SKM-1 (cell line): ENCODE measurements at regions not wholly inside any gene's neighbourhood (a gene's known extent, or its start where the extent isn't known, plus 50 kb on each side); places are given as distances from the start of the nearest gene placed in this dataset.
"Not testable (repeated sequence)": the region's sequence is repeated elsewhere in the genome, so short reads cannot be mapped to it uniquely, and the experiment has no call there.

Experiments
- DNase-seq: peaks from one replicate; lab custom pipeline; 2025; ENCODE audit not compliant: unreplicated experiment; lab: John Stamatoyannopoulos, UW

DNA sequence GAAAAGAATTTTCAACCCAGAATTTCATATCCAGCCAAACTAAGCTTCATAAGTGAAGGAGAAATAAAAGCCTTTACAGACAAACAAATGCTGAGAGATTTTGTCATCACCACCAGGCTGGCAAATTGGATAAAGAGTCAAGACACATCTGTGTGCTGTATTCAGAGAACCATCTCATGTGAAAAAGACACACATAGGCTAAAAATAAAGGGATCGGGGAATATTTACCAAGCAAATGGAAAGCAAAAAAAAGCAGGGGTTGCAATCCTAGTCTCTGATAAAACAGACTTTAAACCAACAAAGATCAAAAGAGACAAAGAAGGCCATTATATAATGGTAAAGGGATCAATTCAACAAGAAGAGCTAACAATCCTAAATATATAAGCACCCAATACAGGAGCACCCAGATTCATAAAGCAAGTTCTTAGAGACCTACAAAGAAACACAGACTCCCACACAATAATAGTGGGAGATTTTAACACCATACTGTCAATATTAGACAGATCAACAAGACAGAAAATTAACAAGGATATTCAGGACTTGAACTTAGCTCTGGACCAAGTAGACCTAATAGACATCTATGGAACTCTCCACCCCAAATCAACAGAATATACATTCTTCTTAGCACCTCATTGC, 55.9 kb upstream of the ACSM6 start:
- DNase-seq, result not testable (repeated sequence)

DNA sequence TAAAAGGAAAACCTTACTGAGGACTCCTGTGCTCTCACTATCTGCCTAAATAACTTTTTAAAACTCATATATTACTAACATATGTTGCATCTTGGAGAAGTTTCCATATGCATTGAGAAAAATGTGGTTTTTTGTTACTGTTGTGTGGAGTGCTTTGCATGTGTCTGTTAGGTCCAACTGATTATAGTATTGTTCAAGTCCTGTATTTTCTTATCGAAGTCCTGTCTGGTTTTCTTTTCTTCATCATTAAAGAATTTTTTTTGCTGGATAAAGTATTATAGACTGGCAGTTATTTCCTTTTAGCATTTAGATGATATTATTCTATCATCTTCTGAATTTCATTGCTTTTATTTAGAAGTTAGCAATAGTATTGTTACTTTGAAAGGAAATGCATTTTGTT, 59.5 kb upstream of the ACSM6 start:
- DNase-seq, result no peak

DNA sequence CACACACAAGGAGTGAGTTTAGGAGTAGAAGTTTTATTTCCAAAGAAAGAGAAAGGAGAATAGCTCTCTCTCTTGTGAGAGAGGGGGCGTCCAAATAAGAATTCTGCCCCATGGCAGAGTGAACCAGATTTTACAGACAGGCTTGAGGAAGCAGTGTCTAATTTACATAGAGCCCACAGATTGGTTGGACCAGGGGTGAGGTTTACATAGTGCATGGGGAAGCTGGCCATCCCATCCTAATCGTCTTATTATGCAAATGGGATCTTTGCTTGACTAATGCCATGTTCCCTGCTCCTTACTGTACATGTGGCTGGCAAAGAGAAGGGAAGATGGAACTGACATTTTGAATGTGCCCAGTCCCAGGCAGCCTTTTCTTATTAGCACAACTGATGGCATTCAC, 60.0 kb upstream of the ACSM6 start:
- DNase-seq, result no peak

DNA sequence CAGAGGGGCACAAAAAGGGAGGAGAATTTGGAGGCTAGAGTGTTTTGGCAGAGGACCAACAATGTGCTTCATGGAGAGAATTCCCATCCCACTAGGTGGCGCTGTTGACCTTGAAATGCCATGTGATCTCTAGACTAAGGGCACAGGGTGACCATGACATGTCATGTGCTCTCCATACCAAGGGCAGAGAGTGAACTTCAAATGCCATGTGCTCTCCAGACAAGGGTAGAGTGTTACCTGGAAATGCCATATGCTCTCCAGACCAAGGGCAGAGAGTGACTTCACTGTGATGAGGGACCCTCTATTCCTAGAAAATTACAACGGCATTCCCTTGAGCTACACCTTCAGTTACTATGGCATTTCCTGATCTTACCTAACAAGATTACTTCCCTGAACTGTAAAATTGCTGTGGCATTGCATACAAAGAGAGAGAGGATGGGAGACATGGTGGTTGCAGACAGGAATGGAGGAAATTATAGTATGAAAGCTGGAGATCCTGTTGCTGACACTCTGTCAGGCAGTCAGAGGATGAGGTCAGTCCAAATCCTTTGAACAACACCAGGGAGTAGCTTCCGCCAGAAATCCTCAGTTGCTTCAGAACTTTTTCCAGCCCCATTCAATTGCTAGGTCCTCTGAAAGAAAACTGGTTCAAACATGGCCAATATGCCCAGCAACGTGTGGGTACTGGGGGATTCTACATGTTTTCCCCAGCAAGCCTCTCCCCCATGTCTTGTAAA, 60.9 kb upstream of the ACSM6 start:
- peak; percentile 28 for DNase-seq

DNA sequence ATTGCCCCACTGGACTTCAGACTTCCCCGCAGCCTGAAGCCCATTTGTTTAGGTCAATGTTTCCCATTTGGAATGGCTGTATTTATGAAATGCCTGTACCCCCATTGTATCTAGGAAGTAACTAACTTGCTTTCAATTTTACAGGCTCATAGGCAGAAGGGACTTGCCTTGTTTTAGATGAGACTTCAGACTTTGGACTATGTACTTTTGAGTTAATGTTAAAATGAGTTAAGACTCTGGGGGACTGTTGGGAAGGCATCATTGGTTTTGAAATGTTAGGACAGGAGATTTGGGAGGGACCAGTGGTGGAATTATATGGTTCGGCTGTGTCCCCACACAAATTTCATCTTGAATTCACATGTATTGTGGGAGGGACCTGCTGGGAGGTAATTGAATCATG, 61.1 kb upstream of the CYP2C8 start:
- not testable (repeated sequence) for DNase-seq

DNA sequence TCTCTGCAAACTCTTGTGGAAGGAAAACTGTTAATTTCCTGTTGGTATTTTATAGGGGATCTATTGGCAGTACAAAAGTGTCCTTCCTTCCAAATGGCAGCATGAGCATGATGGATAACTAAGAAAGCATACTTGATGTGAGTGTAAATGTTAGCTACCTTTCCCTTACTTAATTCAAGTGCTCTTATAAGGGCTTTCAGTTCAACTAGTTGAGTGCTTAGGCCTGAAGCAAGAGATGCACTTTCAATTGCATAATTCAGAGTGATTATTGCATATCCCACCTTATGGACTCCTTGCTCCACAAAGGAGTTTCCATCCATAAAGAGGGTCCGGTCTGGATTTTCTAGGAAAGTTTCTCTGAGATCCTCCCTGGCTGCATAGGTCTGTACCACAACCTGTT, 56.3 kb upstream of the CYP2C8 start:
- DNase-seq, result no peak

DNA sequence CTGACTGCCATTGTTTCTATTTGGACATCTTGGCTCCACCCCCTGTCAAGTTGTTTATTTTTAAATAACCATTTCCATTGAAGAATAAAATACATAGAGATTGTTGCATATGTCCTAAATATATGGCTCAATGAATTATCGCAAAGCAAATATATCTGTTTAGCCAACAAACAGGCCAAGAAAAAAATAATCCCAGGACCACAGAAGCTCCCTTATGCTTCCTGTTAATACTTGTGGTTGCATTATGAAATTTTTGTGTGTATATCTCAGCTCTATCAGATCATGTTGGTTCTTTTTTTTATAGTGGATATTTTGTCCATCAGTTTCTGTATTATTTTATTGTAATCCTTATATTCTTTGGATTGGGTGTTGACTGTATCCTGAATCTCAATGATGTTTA, 53.4 kb upstream of the CYP2C8 start:
- DNase-seq, result no peak

DNA sequence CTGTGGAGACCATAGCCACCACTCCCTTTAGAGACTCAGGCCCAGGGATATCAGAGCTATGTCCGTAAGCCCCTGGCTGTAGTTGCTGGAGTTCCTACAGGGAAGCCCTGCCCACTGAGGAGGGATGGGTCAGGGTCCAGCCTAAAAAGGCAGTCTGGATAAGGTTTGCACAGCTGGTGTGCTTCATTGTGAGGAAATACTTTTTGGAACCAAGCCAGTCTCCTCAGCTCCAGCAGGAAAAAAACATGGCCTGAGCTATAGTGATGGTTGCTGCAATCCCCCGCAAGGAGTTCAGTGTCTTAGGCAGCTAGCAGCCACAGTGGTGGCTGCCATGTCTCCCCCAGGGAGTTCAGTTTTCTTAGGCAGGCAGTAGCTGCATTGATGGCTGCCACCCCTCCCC, 52.6 kb upstream of the CYP2C8 start:
- no peak for DNase-seq
